ENCODE measurements at regions not wholly inside any gene's neighbourhood (a gene's known extent, or its start where the extent isn't known, plus 50 kb on each side); places are given as distances from the start of the nearest gene placed in this dataset.

DNA sequence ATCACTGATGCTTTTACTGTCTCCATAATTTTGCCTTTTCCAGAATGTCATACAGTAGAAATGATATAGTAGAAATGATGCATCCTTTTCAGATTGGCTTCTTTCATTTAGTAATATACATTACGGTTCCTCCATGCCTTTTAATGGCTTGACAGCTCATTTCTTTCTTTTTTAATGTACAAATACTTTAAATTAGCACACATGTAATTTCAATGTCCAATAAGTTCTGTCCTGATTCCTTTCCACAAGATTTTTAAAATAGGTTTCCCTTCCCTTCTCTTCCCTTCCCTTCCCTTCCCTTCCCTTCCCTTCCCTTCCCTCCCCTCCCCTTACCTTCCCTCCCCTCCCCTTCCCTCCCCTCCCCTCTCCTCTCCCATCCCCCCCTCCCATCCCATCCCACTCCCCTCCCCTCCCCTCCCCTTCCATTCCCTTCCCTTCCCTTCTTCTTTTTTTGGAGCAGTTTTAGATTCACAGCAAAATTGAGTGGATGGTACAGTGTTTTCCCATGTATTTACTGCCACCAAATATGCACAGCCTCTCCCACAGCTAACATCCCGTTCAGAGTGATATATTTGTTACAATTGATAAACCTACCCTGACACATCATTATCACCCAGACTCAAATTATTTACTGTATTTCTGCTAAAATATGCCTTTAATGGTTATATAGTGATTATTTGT is 398.8 kb downstream of the RNF144B start:
- no peak for DNase-seq

DNA sequence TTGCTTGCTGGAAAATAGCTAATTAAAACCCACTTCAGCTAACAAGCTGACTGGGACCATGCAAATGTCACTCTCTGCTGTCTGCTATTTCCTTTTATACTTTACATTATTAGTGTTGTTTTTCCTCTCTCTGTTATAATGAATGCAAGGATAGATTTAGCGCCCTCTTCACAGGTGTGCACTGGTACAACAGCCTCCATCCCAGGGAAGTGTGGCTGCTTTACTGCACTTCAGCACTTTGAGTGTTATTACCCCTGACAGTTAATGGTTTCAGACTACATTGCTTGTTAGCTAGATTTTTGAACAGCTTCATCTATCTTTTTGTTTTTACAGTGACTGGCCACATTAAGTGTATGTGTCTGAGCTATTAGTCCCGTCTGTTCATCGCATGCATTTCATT is 405.7 kb downstream of the RNF144B start:
- no peak for DNase-seq

DNA sequence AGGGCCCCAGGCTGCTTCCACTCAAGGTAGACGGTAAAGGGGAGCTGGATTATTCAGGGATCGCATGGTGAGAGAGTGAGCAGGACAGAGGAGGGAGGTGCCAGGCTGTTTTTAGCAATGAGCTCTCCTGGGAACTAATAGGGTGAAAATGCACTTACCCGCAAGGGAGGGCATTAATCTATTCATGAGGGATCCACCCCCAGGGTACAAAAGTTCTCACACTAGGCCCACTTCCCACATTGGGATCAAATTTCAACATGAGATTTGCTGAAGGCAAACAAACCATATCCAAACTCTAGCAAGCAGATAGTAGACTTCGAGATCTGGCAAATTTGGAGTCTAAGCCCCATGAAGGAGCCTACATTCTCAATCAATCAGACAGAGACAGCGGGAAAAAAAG is 408.6 kb downstream of the RNF144B start:
- DNase-seq = no peak

DNA sequence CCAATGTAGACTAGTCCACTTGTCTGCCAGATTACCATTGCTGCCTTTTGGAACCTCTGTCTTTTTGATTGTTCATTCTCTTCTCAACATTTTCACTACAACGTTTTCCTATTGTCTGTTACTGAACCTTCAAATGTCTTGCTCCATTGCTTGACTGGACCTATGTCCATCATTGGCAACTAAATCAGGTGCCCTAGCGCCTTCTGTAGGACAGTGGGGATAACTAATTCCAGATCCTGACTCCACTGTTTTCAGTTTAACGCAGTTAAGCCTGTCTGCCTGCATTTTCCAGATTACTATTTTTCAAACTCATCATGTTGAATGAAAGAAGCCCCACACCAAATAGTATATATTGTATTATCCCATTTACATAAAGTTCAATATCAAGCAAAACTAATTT is 433.6 kb downstream of the RNF144B start:
- no peak for DNase-seq

DNA sequence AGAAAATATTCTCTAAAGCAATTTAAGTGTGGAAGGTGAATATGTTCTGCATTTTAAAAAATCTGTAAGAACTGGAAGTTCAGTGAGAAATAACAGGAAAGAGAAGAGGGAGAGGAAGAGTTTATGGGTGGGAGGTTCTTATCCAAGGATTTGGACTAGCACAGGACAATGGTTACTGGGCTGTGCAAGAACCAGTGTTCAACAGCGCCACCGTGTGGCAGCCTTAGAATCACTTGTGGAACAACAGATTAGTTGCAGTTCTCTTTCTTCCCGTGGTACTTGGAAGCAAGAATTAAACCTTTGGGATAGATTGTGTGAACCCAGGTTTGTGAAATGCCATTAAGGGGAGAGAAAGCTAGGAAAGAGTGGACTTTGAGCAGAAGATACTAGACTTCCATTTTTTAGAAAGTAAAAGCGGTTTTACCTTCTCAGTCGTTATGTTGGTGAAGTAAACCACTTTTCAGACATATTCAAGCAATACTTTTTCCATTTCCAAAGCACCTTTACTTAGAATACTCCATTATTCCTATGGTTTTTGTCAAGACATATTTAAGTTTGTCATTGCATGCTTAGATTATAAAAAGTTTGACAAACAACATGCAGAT is 436.7 kb downstream of the RNF144B start:
- DNase-seq = no peak

DNA sequence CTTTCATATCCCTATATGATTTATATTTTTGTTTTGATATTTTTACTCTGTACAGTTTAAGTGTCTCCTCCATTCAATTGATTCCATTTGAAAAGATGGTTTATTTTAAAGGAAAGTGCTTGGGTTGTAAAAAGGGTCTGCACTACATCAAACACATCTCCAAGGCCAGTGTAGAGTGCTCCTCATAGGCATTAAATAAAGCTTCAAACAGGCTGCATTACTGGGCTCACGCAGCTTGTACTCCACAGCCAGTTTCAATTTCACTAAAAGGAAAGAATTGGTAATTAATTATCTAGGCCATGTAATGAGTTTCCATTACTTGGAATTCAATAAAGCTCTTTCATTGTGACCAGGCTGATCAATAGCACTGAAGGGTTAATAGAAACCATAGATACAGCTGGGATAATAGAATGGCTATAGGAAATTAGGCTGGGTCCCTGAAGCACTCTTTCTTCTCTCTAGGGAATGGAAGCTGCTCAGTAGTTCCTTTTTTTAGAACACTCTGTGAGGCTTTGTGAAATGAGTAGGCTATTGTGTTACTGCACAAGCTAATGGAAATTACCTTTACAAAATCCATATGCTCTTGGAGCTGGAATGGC is 442.2 kb downstream of the RNF144B start:
- no peak for DNase-seq

DNA sequence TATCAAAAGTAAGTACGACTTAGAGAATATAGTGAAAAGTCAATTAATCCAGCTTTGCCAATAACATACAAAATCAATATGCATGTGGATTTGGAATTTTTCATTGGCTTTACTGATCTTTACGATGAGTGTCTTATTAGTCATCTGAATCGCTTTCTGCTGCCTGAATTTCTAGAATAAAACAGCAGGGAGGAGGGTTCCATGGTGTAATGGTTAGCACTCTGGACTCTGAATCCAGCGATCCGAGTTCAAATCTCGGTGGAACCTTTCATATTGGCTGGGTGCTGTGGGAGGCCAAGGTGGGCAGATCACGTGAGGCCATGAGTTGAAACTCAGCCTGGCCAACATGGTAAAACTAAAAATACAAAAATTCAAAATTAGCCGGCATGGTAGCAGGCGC is 448.8 kb downstream of the RNF144B start:
- DNase-seq = no peak

DNA sequence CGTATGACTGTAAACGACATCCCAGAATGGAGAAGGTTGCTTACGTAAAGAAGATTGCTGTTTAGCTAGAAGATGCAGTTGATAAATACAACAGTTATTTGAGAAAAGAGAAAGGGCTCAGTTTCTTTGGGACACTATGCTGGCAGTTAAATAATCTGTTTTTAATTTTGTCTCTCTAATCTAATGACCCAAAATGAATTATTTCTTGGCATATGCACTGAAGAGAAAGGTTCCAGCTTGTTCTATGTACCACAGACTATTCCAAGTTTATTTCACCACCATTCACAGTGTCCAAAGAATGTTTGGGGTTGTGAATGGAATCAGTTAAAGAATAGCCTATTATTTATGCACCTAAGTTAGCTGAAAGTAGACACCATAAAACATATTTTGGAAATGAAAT is 449.9 kb downstream of the RNF144B start:
- peak; percentile 20 for DNase-seq

DNA sequence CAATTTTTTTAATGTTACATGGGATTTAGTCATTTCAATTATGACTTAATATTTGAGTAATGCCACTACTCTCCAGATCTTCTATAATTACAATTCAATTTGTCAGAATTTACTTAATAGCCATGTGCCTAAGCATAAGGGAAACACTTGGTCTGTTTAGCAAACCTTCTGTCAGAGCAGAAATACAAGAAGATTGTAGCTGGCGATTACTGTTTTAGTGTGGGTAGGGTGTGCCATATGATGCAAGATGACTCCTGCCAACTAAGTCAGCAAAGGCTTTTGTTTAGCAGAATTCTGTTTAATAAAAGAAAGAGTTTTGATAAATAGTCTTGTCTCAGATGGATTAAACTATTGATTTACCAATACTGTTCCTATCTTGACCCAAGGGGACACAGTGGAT is 455.4 kb downstream of the RNF144B start:
- DNase-seq = peak; percentile 28

DNA sequence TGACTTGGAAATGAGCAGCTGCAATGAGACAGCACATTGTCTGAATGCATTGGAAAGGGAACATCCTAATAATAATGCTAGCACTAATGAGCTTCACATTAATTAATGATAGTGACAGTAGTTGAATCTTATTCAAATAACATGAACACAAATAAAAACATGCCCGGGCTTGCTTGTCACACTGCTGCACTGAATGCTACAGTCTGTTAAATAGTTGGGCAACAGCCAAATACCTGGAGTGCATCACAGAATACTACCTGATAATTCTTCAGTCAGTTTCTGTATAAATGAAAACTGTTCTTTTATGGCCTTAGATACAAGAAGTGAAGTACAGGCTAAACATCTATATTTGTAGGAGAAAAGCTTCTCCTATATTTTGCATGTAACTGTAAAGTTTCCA is 458.7 kb downstream of the RNF144B start:
- no peak for DNase-seq

DNA sequence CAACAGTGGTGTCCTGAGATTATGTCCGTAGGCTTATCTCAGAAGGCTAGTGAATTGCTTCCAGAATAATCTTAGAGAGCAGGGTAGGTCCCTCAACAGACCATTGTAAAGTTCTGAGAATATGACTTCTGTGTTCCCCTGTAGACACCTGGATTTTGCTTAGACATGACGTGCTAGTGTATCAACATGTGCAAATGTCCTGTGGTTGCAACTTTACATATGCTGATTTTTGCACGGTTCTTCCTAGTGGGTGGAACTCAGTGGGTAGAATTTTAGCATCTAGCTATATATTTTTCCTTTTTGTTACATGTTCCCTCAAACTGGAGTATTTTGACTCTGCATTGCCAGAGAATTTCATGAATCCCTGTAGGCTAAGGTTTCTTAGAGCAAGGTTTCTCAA is 459.2 kb downstream of the RNF144B start:
- DNase-seq = no peak

DNA sequence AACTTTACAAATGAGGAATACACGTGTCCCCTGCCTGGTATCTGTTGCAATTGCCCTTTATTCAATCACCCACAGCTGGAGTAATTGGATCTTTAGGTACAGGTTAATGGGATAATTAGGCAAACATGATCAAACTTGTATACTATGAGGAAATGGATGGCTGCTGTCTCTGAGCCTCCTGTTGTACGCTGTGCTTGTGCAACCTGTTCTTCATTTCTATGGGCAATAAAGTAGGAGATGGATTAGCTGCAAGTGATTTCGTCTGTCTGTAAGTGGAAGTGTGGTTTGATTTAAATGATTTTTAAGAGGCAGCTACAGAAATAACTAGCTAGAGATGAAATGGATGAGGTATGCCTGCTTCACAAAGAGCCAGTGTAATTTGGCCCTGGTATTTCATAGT is 474.1 kb downstream of the RNF144B start:
- no peak for DNase-seq

DNA sequence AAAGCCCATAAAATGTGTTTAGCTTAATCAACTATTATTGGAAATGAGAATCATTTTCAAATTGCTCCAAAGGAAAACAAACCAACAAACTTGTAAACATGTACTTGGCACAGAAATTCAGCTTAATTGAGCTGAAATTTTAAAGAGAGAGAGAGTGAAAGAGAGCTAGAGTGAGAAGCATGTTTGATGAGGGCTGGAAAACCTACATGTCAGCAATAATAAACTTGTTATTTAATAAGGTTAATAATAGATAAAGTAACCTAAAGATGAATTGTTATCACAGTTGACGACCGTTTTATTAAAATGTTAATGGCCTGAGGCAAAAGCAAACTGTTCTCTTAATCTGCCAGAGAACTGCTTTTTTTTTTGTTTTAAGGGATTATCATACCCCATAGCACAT is 496.1 kb downstream of the RNF144B start:
- no peak for DNase-seq

DNA sequence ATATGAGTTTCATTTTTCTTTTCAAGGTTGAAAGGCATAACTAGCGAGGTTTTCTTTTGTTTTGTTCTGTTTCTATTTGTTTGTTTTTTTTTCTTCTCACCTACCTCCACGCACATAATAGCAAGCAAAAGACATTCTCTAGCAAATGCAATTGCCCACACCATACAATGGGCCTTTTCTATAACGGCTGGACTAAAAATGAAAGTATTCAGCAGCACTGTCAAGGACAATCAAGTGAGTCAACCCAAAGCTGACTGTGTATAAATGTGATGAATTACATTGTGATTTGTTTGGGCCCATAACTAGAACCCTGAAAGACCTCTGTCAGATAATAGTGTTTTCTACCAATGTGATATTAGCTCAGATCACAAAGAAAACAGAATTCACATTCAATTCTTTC is 496.7 kb downstream of the RNF144B start:
- DNase-seq = no peak

DNA sequence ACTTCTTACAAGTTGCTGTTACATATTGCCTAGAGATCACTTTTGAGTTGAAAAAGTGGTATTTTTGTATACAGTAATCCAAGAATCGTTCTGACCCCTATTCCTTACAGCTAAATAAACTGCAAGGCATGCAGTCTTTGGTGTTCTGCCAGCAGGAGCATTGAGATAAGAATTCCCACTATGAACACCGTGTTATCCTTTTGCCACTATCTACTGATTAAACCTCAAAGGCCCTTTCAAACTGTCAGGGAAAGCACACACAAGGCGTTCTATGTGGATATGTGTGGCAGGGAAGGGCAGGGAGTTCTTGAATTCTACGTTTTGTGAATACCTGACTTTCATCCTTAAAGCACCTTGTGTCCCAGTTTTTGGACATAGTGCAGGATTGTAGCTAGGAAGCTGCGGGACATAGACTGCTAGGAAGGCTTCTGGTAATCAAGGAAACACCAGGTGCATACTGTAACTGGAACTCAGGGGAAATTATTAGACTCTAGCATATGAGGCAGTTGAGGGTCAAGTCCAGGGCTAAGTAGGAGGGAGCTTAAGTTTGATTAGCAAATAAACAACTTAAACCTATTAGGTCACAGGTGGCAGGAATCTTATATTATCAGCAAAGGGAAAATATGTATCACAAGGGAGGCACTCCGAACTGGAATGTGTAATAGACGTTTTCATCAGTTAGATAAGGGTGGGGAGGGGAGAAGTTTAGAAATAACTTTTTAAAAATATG is 506.6 kb downstream of the RNF144B start:
- no peak for DNase-seq

DNA sequence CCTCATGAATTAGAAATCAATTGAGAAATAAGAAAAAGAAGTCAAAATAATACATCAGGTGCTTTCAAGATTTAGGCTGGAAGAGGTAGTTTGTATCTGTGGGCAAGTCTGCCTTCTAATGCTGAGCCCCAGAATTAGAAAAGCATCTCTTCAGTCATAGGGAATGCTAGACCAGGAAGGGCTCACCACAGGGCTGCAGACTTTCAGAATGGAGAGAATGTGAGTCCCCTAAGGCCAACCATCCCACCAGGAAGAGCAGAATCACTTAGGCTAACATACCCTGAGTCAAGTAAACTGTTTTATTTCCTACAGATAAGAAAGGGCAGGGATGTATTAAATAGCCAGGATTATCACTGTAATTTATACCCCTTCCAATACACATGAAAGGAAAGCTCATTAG is 510.2 kb downstream of the RNF144B start:
- no peak for DNase-seq

DNA sequence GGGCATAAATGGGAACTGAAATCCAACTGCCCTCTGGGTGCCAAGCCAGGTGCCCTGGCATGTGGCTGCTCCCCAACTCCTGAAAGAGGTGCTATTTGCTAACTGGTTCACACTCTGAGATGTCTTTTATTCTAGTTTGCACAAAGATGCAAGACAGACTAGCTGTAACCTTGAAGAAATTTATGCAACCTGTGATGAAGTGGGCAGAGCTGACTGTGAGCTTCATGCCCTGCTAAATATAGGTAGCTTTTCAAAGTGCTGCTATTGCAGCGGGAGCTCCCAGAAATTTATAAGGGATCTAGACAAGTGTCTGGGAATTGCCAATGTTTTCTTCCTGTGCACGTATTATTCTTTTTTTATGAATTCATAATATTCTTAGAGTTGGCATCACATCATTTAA is 517.5 kb downstream of the RNF144B start:
- DNase-seq = no peak

DNA sequence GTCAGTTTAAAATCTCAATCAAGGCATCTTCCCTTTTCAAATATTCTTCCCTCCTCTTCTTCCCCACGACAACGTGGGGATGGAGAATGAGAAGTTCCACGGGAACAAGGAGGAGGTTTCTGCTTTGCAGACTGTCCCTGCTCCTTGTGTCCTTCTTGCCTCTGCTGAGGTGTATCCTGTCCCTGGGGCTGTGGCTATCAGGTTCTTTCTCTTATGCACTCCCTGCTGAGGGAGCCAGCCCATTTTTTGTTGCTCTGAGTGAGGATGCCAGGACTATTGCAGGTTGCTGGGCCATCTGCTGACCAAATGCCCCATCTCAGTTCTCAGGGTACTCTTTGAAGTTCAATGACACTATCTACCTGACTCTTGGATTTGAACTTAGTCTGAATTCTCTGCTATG is 533.6 kb downstream of the RNF144B start:
- no peak for DNase-seq

DNA sequence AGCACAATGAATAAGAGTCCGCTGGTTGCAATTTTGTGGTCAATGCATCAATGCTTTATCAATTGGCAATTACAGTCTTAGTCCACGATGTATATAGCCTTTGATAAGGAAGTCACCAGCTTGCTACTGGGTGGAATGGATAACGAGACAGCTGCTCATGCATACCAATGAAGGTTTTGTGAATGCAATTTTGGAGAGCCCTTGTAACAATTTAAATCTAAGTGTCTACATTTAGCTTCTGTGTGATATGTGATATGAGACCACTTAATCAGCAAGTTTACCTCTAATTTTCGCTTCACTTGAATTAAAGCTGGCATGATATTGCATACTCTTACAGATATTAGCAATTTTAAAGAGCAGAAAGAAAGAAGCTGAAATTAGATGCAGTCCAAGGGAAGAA is 543.9 kb downstream of the RNF144B start:
- no peak for DNase-seq

DNA sequence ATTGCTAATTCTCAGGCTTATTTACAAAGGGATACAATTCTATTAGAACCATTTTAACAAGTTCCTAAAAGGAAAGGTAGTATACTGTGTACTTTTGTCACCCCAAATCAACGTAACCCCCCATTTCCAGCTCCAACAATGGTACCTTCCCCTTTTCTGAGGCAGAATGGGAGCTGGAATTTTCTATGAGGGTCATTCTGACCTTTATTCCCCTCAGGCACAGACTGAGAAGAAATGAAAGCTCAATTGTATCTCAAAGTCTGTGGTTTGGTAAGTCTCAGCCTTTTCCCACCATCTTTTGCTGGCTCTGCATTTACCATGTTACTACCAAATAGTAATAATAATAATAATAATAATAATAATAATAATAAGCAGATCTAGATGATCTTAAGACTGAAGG is 571.0 kb downstream of the RNF144B start:
- no peak for DNase-seq

DNA sequence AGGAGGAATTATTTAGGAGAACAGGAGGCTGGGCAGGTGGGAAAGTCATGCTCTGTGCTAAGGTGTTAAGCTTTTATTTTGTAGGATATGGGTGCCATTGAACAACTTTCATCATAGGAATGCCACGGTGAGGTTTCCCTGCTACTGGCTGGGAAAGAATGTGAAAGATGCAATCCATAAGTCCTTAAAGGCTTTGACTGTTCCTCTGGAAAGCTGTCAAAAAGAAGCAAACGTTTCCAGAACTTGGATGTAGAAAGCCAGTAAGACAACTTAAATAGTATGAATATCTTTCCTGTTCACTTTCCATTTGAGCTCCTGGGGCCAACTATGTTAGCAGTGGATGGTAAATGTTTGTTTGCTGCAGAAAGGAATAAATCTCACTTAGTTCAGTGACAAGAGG is 574.4 kb downstream of the RNF144B start:
- no peak for DNase-seq

DNA sequence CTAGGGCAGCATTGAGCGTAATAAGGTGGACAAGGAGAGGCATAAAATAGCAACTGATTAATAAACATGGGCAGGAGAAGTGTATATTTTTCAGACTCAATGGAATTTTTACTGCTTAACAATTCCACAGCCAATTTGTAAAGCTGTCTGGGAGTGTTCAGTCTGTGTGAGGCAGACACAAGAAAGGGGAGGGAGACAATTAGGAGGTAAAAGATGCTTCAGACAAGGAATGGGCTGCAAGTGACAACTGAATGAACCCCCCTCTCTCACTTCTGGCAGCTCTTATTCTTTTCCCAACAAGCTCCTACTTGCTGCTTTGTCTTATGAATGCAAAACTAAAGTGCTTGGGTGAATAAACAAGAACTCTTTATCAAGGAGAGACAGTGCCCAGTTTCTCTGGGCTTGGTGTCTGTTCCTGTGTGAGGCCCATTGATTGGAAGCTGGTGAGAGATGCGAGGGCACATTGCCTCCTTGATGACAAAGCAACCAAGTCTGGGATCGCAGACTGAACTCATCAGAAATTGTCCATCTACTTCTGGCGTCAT is 575.3 kb downstream of the RNF144B start:
- no peak for DNase-seq

DNA sequence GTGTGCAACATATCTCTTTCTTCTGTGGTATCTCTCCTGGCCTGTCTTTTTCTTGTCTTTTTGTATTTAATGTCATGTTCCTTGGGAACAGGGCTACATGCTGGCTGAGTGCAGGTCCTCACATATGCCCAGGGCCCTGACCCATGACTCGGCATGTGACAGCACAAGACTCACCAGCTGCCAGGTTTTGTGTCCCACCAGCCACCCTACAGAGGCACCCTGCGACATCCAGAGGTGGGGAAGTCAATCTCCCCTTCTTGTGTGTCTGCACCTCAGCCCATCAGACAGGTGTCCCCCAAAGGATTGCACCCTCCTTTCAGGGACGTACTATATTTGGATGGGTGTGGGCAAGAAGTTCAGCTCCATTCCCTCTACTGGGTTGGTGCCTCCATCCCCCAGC is 576.3 kb downstream of the RNF144B start:
- no peak for DNase-seq

DNA sequence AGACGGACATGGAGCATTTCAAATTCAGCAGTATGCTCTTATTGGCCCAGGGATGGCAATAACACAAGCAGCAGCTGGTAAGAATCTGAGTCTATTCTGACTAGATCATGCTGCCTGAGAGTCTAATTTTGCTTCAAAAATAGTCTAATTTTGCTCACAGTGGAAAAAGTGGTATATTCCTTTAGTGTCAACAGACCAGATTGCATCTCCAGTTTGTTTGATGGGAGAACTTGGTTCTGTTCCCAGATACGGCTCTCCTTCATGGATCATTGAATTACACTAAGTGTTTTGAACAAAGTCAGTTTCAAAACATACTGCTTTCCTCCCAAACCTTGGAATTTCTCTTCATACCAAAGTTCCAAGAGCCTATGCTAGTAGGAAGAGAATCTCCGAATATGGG is 586.1 kb downstream of the RNF144B start:
- DNase-seq = peak; percentile 90
